Heart right ventricle (tissue), 16 donors: ENCODE measurements at regions not wholly inside any gene's neighbourhood (a gene's known extent, or its start where the extent isn't known, plus 50 kb on each side); places are given as distances from the start of the nearest gene placed in this dataset.
"Not testable (repeated sequence)": the region's sequence is repeated elsewhere in the genome, so short reads cannot be mapped to it uniquely, and the experiment has no call there.

ENCODE experiments used
- ATAC-seq, 8 donors: fragments of 200-7000 bp; cut with Tn5 transposase; one replicate each; pipeline ENCODE4 v1.9.1; 2020; ENCODE audit warnings: mild to moderate bottlenecking in 8 of 8, moderate library complexity in 8 of 8, moderate number of reproducible peaks in 1 of 8
- DNase-seq, 2 donors: peaks; one replicate each; pipeline ENCODE4 v3.0.0-alpha.2; 2020
- H3K27ac ChIP-seq, 10 donors: fragments of 200-600 bp; sonication (generic) in 2 of 10; one replicate each; pipeline versions ENCODE4 v1.5.0 to v1.8.0; 2020 to 2022; ENCODE audit warnings: mild to moderate bottlenecking in 3 of 10
- H3K27me3 ChIP-seq, 7 donors: fragments of 200-600 bp; one replicate each; pipeline ENCODE4 v1.8.0; 2021 to 2022; ENCODE audit warnings: mild to moderate bottlenecking in 2 of 7
- H3K36me3 ChIP-seq, 9 donors: fragments of 200-600 bp; sonication (generic) in 1 of 9; one replicate each; pipeline versions ENCODE4 v1.5.0 to v1.8.0; 2020 to 2022; ENCODE audit warnings: mild to moderate bottlenecking in 2 of 9
- H3K4me1 ChIP-seq, 9 donors: fragments of 200-600 bp; sonication (generic) in 1 of 9; one replicate each; pipeline versions ENCODE4 v1.5.0 to v1.8.0; 2020 to 2022; ENCODE audit warnings: mild to moderate bottlenecking in 4 of 9
- H3K4me3 ChIP-seq, 10 donors: fragments of 200-600 bp; sonication (generic) in 2 of 10; one replicate each; pipeline versions ENCODE4 v1.5.0 to v1.8.0; 2020 to 2022; ENCODE audit warnings: mild to moderate bottlenecking in 7 of 10, moderate library complexity in 2 of 10
- H3K9me3 ChIP-seq, 11 donors: fragments of 200-600 bp in 10 of 11; sonication (generic) in 2 of 11; one replicate each; pipeline versions ENCODE4 v1.5.0 to v1.8.0; 2013 to 2022; ENCODE audit warnings: mild to moderate bottlenecking in 2 of 11, control low read depth in 1 of 11, moderate library complexity in 1 of 11
- CTCF ChIP-seq, 9 donors: fragments of 200-600 bp; sonication (generic) in 2 of 9; IDR thresholded peaks; one replicate each; pipeline versions ENCODE4 v1.5.0 to v1.8.0; 2021 to 2022; ENCODE audit warnings: antibody characterized with exemption in 9 of 9, mild to moderate bottlenecking in 5 of 9, moderate library complexity in 1 of 9
- WGBS, 2 donors: extraction: QIAGEN DNeasy Blood & Tissue Kit; methylation state at CpG; one replicate each; pipeline ENCODE4 v1.1.7; 2013; ENCODE audit warnings: inconsistent platforms in 1 of 2; 5-methylcytosine and 5-hydroxymethylcytosine counted together
- intact Hi-C, 10 donors: fragments of 100-400 bp; cut with DNase I; formaldehyde crosslinking; loops; one replicate each; pipeline versions ENCODE4 v1.11.1 to v1.14.2; 2022
- donor health status: Arrhythmogenic right ventricular cardiomyopathy.
- donor health status: ischemic (EF 13 %, LVEDD 7.1; RV severe dilation, severe dysfunction).
- donor health status: healthy with polysubstance abuse.
- donor health status: DM: no; HTN: yes; CAD: no.
- donor health status: DM: no; HTN: no; CAD: no.
- donor health status: ischemic (EF 25% LVEDD 6.9; RV normal size, moderate dysfunction).
- donor health status: ischemic (EF 25% LVEDD 5.7; RV mildly dilated, moderate dysfunction).
- donor health status: healthy.
- donor health status: DM: yes; HTN: yes; CAD: no.
- donor health status: Ischemic cardiomyopathy.
- donor health status: ischemic (EF 35%, LVEDD 5.7; RV mildly dilated, moderate dysfunction).
- donor health status: nonischemic (EF 11% LVEDD 7.7; RV severe dilation, severe dysfunction).
- donor health status: DM: yes; HTN: yes; CAD: no.
- donor health status: PGD.
- donor health status: ischemic (EF 29% LVEDD 5.4; RV normal size, mild dysfunction).
- donor health status: nonischemic (EF 23%, LVEDD 6.1; RV moderate dilation, normal function).

GRCh38 chr14:43706900-43707299 is 800.2 kb downstream of the FSCB start:
- Histone ChIP-seq H3K36me3 (no peaks in the 10 kb centered on the region), H3K4me1 (no peaks in the 10 kb centered on the region), H3K27ac (no peak overlapping the region), H3K27me3 (no peaks in the 10 kb centered on the region), H3K9me3 (peaks cover 0 to 8% (median 0%) of the 10 kb centered on the region in 11 donors), H3K4me3 (no peak overlapping the region)
- ATAC-seq (no peak), DNase-seq (no peak)
- intact Hi-C loops = no loop called here
- no peak for TF ChIP-seq CTCF (IDR thresholded peaks at IDR 0.05)

- 82 to 86% methylated on average over 17 to 20 of the region's 20 CpGs for WGBS, 2 donors
- ATAC-seq = not testable (repeated sequence)
Measured at GRCh38 chr14:43698561-43699284, 808.4 kb downstream of the FSCB start.

GRCh38 chr14:43697003-43697402 is 810.1 kb downstream of the FSCB start:
- intact Hi-C loops = no loop called here
- no peak for TF ChIP-seq CTCF (IDR thresholded peaks at IDR 0.05)
- Histone ChIP-seq H3K36me3 (no peaks in the 10 kb centered on the region), H3K9me3 (peaks cover 0 to 6% (median 0%) of the 10 kb centered on the region in 11 donors), H3K4me3 (no peak overlapping the region), H3K4me1 (no peaks in the 10 kb centered on the region), H3K27me3 (no peaks in the 10 kb centered on the region), H3K27ac (no peak overlapping the region)
- DNase-seq (no peak), ATAC-seq (no peak)
- WGBS, 2 donors = 90 to 91% methylated on average over 1 of the region's 1 CpG

More at GRCh38 chr14:43698561-43699284, 808.4 kb downstream of the FSCB start:
- H3K27ac ChIP-seq, DNase-seq, H3K4me1 ChIP-seq, intact Hi-C loops, H3K36me3 ChIP-seq, H3K4me3 ChIP-seq, H3K9me3 ChIP-seq, H3K27me3 ChIP-seq: not testable (repeated sequence)

GRCh38 chr14:43692706-43693105 is 814.4 kb downstream of the FSCB start:
- H3K9me3 ChIP-seq = peaks cover 0 to 2% (median 0%) of the 10 kb centered on the region in 11 donors
- DNase-seq (no peak), ATAC-seq (no peak)
- no peak overlapping the region for H3K27ac ChIP-seq
- intact Hi-C loops = no loop called here
- H3K36me3 ChIP-seq = no peaks in the 10 kb centered on the region
- no peaks in the 10 kb centered on the region for H3K4me1 ChIP-seq
- H3K4me3 ChIP-seq = no peak overlapping the region
- H3K27me3 ChIP-seq = no peaks in the 10 kb centered on the region
- 73 to 78% methylated on average over 1 of the region's 1 CpG for WGBS, 2 donors
- no peak for TF ChIP-seq CTCF (IDR thresholded peaks at IDR 0.05)

- WGBS, 2 donors = 49 to 56% methylated on average over 3 of the region's 3 CpGs
- Histone ChIP-seq H3K4me1 (no peaks in the 10 kb centered on the region), H3K27me3 (no peaks in the 10 kb centered on the region), H3K9me3 (no peaks in the 10 kb centered on the region), H3K27ac (no peak overlapping the region), H3K4me3 (no peak overlapping the region), H3K36me3 (no peaks in the 10 kb centered on the region)
- ATAC-seq = peak in 1 of 8 donors; percentile 16
- intact Hi-C loops = no loop called here
- no peak for TF ChIP-seq CTCF (IDR thresholded peaks at IDR 0.05)
- DNase-seq = no peak
Measured at GRCh38 chr14:43687921-43688320, 819.2 kb downstream of the FSCB start.
